H9 (cell line): ENCODE measurements at regions not wholly inside any gene's neighbourhood (a gene's known extent, or its start where the extent isn't known, plus 50 kb on each side); places are given as distances from the start of the nearest gene placed in this dataset.

Source experiments
- DNase-seq: peaks from one replicate; pipeline ENCODE4 v3.0.0-alpha.2; 2017
- H2AFZ ChIP-seq: one replicate; pipeline ENCODE4 v1.6.1; 2013; ENCODE audit warnings: mild to moderate bottlenecking, low read length, control low read depth, moderate library complexity
- H2AK5ac ChIP-seq: 2 replicates; pipeline ENCODE4 v1.6.1; 2013; ENCODE audit warnings: low read length, control low read depth, mixed read lengths; ENCODE audit not compliant: insufficient read length
- H2BK120ac ChIP-seq: one replicate; pipeline ENCODE4 v1.6.1; 2013; ENCODE audit warnings: low read depth, mild to moderate bottlenecking, low read length, control low read depth, inconsistent platforms; ENCODE audit not compliant: poor library complexity, severe bottlenecking
- H2BK12ac ChIP-seq: 2 replicates; pipeline ENCODE4 v1.6.1; 2013; ENCODE audit warnings: low read length, control low read depth, mixed read lengths, low read depth; ENCODE audit not compliant: insufficient read length
- H2BK15ac ChIP-seq: 2 replicates; pipeline ENCODE4 v1.6.1; 2013; ENCODE audit warnings: low read depth, low read length, control low read depth
- H2BK20ac ChIP-seq: one replicate; pipeline ENCODE4 v1.6.1; 2013; ENCODE audit warnings: low read depth, mild to moderate bottlenecking, low read length, control low read depth, inconsistent platforms; ENCODE audit not compliant: poor library complexity, severe bottlenecking
- H2BK5ac ChIP-seq: 2 replicates; pipeline ENCODE4 v1.6.1; 2013; ENCODE audit warnings: low read length, control low read depth, mixed read lengths; ENCODE audit not compliant: insufficient read length
- H3K14ac ChIP-seq: 2 replicates; pipeline ENCODE4 v1.6.1; 2013; ENCODE audit warnings: low read length, control low read depth; ENCODE audit not compliant: insufficient read depth
- H3K18ac ChIP-seq: 2 replicates; pipeline ENCODE4 v1.6.1; 2013; ENCODE audit warnings: low read depth, mild to moderate bottlenecking, mixed read lengths, low read length, control low read depth; ENCODE audit not compliant: insufficient read length
- H3K23ac ChIP-seq: 2 replicates; pipeline ENCODE4 v1.6.1; 2013; ENCODE audit warnings: low read length, control low read depth, mixed read lengths, low read depth; ENCODE audit not compliant: insufficient read length
- H3K23me2 ChIP-seq: 2 replicates; pipeline ENCODE4 v1.6.1; 2013; ENCODE audit warnings: low read depth, mild to moderate bottlenecking, mixed read lengths, low read length, control low read depth; ENCODE audit not compliant: insufficient read length, poor library complexity, severe bottlenecking
- H3K27ac ChIP-seq: 2 replicates; pipeline ENCODE4 v1.5.1; 2013; ENCODE audit warnings: low read length, control low read depth, mixed read lengths, low read depth; ENCODE audit not compliant: insufficient read length
- H3K27me3 ChIP-seq: 2 replicates; pipeline ENCODE4 v1.6.1; 2013; ENCODE audit warnings: low read length, control low read depth, inconsistent platforms; ENCODE audit not compliant: insufficient read depth
- H3K4ac ChIP-seq: 2 replicates; pipeline ENCODE4 v1.6.1; 2013; ENCODE audit warnings: low read depth, mild to moderate bottlenecking, control low read depth, inconsistent platforms, low read length, moderate library complexity
- H3K4me1 ChIP-seq: 2 replicates; pipeline ENCODE4 v1.6.1; 2013; ENCODE audit warnings: low read length, control low read depth, inconsistent platforms; ENCODE audit not compliant: insufficient read depth
- H3K4me2 ChIP-seq: 2 replicates; pipeline ENCODE4 v1.6.1; 2013; ENCODE audit warnings: low read length, control low read depth, mixed read lengths; ENCODE audit not compliant: insufficient read length, insufficient read depth
- H3K56ac ChIP-seq: 2 replicates; pipeline ENCODE4 v1.6.1; 2013; ENCODE audit warnings: low read depth, mild to moderate bottlenecking, mixed read lengths, low read length, control low read depth; ENCODE audit not compliant: insufficient read length
- H3K79me1 ChIP-seq: 2 replicates; pipeline ENCODE4 v1.6.1; 2013; ENCODE audit warnings: low read depth, mild to moderate bottlenecking, moderate library complexity, low read length, control low read depth, inconsistent platforms; ENCODE audit not compliant: insufficient read depth, poor library complexity, severe bottlenecking
- H3K79me2 ChIP-seq: 2 replicates; pipeline ENCODE4 v1.6.1; 2013; ENCODE audit warnings: low read length, control low read depth, inconsistent platforms; ENCODE audit not compliant: insufficient read depth
- H3K9ac ChIP-seq: 2 replicates; pipeline ENCODE4 v1.6.1; 2013; ENCODE audit warnings: low read length, control low read depth, mixed read lengths; ENCODE audit not compliant: insufficient read length; ENCODE audit errors: extremely low read depth
- H3K9me3 ChIP-seq: one replicate; pipeline ENCODE4 v1.6.1; 2013; ENCODE audit warnings: low read depth, low read length, inconsistent platforms; ENCODE audit not compliant: control insufficient read depth
- H3T11ph ChIP-seq: one replicate; pipeline ENCODE4 v1.6.1; 2013; ENCODE audit warnings: mild to moderate bottlenecking, low read length, control low read depth, inconsistent platforms
- H4K20me1 ChIP-seq: one replicate; pipeline ENCODE4 v1.6.1; 2013; ENCODE audit not compliant: control insufficient read depth, insufficient read length, insufficient read depth
- H4K5ac ChIP-seq: 2 replicates; pipeline ENCODE4 v1.6.1; 2013; ENCODE audit warnings: low read depth, mild to moderate bottlenecking, mixed read lengths, low read length, control low read depth; ENCODE audit not compliant: insufficient read length
- H4K8ac ChIP-seq: replicated peaks from 2 replicates; pipeline ENCODE4 v1.6.1; 2013; ENCODE audit warnings: low read length, control low read depth, mixed read lengths, low read depth; ENCODE audit not compliant: insufficient read length
- H4K91ac ChIP-seq: 2 replicates; pipeline ENCODE4 v1.6.1; 2013; ENCODE audit warnings: low read depth, mild to moderate bottlenecking, moderate library complexity, mixed read lengths, low read length, control low read depth; ENCODE audit not compliant: insufficient read length
- H3K27ac Mint-ChIP-seq, 3 experiments: 2 replicates in 2 of 3; 3 replicates in 1 of 3; pipeline ENCODE4 v1.8.0; 2020 to 2021; ENCODE audit warnings: mixed read lengths in 3 of 3, mild to moderate bottlenecking in 1 of 3, moderate library complexity in 1 of 3
- H3K27me3 Mint-ChIP-seq: 2 replicates; pipeline ENCODE4 v1.8.0; 2021; ENCODE audit warnings: low read depth, mild to moderate bottlenecking, moderate library complexity, mixed read lengths
- H3K36me3 Mint-ChIP-seq, 3 experiments: 2 replicates in 2 of 3; 3 replicates in 1 of 3; pipeline ENCODE4 v1.8.0; 2020 to 2021; ENCODE audit warnings: low read depth in 3 of 3, mixed read lengths in 3 of 3; ENCODE audit not compliant: insufficient read depth in 1 of 3
- H3K4me1 Mint-ChIP-seq, 2 experiments: 2 replicates each; pipeline ENCODE4 v1.8.0; 2020; ENCODE audit warnings: mixed read lengths in 2 of 2
- H3K4me3 Mint-ChIP-seq, 2 experiments: 2 replicates in 1 of 2; 3 replicates in 1 of 2; pipeline ENCODE4 v1.8.0; 2020 to 2021; ENCODE audit warnings: mild to moderate bottlenecking in 2 of 2, mixed read lengths in 2 of 2, moderate library complexity in 1 of 2
- H3K9me3 Mint-ChIP-seq, 2 experiments: 2 replicates in 1 of 2; 3 replicates in 1 of 2; pipeline ENCODE4 v1.8.0; 2020; ENCODE audit warnings: mild to moderate bottlenecking in 2 of 2, mixed read lengths in 2 of 2, moderate library complexity in 1 of 2
- CTCF ChIP-seq: fragments of 200-600 bp; sonication (generic); conservative IDR thresholded peaks from 3 replicates; pipeline ENCODE4 v1.8.0; 2021; ENCODE audit warnings: antibody characterized with exemption, mild to moderate bottlenecking
- WGBS: extraction: QIAGEN DNeasy Blood & Tissue Kit; methylation state at CpG from one replicate; pipeline ENCODE4 v1.1.7; 2013; ENCODE audit warnings: missing lambda C conversion rate, low lambda C conversion rate, mixed read lengths; ENCODE audit not compliant: insufficient read length; ENCODE audit errors: extremely low coverage; 5-methylcytosine and 5-hydroxymethylcytosine counted together

- no peak overlapping the region for H3K4me2 ChIP-seq
- no peaks in the 10 kb centered on the region for H3K27me3 ChIP-seq
- no peak overlapping the region for H3K27ac ChIP-seq
- peaks cover 3% of the 10 kb centered on the region for H3K27me3 Mint-ChIP-seq
- no peaks in the 10 kb centered on the region for H3K4me1 ChIP-seq
- H4K20me1 ChIP-seq = no peaks in the 10 kb centered on the region
- no CpG with 5 or more reads among the region's 6 CpGs for WGBS
- no peak overlapping the region for H2BK20ac ChIP-seq
- no peak overlapping the region for H2BK5ac ChIP-seq
- no peaks in the 10 kb centered on the region for H3K79me2 ChIP-seq
- H3K4me1 Mint-ChIP-seq = peaks cover 0 to 4% of the 10 kb centered on the region in 2 experiments; a peak in 1 of 4 replicates
- H3K56ac ChIP-seq = no peak overlapping the region
- H3K9me3 ChIP-seq = no peaks in the 10 kb centered on the region
- no peak for TF ChIP-seq CTCF
- H2AK5ac ChIP-seq = no peak overlapping the region
- no peak overlapping the region for H3T11ph ChIP-seq
- H4K5ac ChIP-seq = no peak overlapping the region
- no peak overlapping the region for H4K8ac ChIP-seq
- H2BK12ac ChIP-seq = no peak overlapping the region
- H3K23ac ChIP-seq = no peak overlapping the region
- no peak overlapping the region for H3K9ac ChIP-seq
- H3K23me2 ChIP-seq = no peaks in the 10 kb centered on the region
- H3K36me3 Mint-ChIP-seq = no peaks in the 10 kb centered on the region
- peak overlapping the region in 1 of 3 experiments; percentile 71; a peak in 2 of 7 replicates for H3K27ac Mint-ChIP-seq
- no peak overlapping the region for H2BK120ac ChIP-seq
- H4K91ac ChIP-seq = no peak overlapping the region
- no peak overlapping the region for H2AFZ ChIP-seq
- H3K14ac ChIP-seq = no peak overlapping the region
- H3K79me1 ChIP-seq = no peaks in the 10 kb centered on the region
- DNase-seq = no peak
- H2BK15ac ChIP-seq = no peak overlapping the region
- no peak overlapping the region for H3K18ac ChIP-seq
- H3K4me3 Mint-ChIP-seq = no peak overlapping the region
- H3K4ac ChIP-seq = no peak overlapping the region
- no peaks in the 10 kb centered on the region for H3K9me3 Mint-ChIP-seq
Observed at GRCh38 chr15:39501366-39502081, 79.4 kb upstream of the THBS1 start.
